T47D (cell line): ENCODE measurements at regions not wholly inside any gene's neighbourhood (a gene's known extent, or its start where the extent isn't known, plus 50 kb on each side); places are given as distances from the start of the nearest gene placed in this dataset.
A peak's percentile ranks its signal among the peaks of the same experiment; 100 is the strongest.

Experiments
- DNase-seq, 2 experiments: peaks; one replicate each; pipeline versions ENCODE4 v3.0.0 to v3.0.0-alpha.2; 2011 to 2012; ENCODE audit warnings: low read depth in 1 of 2, low spot score in 1 of 2
- JUND ChIP-seq: IDR thresholded peaks from 2 replicates; pipeline ENCODE4 v1.6.1; 2012; ENCODE audit warnings: low read depth
- in situ Hi-C: cut with HindIII; loops from 2 replicates; pipeline ENCODE4 v1.10.0; 2016; ENCODE audit warnings: low sequenced_read_pairs, low pct_unique_long_range_greater_than_20kb

DNA sequence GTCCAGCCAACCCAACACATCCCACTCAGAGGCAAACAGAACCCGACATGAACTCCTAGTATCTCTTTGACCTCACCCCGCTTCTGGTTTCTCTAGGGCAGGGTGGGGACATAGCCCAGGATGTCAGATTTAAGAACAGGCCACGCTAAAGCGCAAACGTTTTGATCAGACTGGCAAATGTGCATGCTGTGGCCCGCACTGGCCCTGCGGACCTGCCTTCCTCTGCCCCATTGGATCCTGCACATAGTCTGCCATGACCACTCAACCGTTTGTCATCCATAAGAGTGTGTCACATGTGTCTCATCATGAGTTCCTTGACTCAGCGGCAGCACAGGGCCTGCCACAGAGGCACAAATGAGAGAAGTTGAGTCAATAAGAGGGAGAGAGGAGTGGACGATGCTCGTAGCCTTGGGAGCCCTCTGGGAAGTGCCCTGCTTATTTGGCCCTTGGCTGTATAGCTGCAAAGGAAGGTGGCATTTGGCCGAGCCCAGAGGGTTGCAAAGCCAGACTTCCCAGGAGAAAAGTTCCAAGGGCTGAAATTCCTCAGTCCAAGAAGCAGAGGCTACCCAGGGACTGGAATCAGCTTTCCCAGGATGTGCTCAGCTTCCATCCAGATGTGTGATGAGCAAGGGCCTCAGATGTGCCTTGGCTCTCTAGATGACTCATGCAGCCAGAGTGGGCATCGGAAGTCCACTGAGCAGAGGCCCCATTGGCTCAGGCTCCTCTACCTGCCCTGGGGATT is 55.5 kb upstream of the SLCO2A1 start:
- no peak for DNase-seq
- no peak for TF ChIP-seq JUND
- in situ Hi-C loops, result no loop called here

DNA sequence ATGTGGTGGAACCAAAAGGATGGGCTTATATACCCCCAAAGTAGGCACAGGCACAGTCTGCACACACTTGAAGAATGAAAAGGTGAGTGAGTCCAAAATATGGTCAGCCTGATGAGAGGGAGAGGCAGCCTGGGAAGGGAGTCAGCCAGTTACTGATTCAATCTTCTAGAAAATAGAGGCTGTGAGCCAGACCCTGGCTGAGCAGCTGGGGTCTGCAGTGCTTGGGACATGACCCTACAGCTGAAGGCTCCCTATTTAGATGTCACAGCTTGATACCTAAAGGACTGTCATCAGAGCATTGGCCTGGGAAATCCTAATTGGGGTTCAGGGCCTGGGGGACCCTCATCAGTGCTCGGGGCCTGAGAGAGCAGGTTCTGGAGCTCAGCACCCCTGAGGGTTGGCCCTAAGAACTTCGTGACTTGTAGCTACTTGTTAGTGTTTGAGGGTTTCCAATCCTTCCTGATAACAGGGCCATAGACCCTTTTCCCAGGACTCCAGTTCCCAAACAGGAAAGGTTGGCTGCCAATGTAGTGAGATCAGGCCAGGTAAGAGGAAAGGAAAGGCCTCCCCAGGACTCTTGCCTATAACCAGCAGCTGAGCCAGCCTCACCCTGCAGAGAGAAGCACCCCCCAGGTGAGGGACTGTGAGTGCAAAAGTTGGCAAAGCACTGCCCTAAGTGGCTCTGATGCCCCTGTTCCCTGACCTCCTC is 54.7 kb upstream of the SLCO2A1 start:
- in situ Hi-C loops, result no loop called here
- peak in 1 of 2 experiments; percentile 18 for DNase-seq
- no peak for TF ChIP-seq JUND

DNA sequence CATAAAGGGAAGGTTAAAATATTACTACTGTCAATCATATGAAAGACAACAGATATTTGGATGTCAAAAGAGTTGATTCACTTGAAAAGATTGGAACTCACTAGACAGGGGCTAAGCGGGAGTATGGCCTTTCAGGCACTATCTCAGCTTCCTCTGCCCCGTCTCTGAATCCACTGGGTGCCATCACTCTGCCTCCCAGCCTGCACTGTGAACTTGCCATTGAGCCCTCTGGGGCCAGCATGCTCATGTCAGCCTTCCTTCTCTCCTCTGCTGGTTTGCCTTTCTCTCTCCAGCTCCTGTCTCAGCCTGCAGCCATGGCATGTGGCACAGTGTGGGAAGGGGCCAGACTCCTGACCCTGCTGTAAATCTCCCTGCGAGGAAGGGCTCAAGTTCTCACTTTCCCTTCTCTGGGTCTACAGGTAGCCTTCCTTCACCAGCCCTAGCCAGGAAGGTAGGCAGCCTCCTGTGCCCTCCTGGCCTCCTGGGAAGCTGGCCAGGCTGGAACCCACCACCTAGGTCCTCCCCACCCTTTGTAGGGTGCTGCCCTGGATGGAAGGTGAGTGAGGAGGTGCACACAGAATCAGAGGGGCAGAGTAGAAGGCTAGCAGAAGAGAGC is 54.0 kb upstream of the SLCO2A1 start:
- in situ Hi-C loops, result no loop called here
- no peak for TF ChIP-seq JUND
- no peak for DNase-seq

DNA sequence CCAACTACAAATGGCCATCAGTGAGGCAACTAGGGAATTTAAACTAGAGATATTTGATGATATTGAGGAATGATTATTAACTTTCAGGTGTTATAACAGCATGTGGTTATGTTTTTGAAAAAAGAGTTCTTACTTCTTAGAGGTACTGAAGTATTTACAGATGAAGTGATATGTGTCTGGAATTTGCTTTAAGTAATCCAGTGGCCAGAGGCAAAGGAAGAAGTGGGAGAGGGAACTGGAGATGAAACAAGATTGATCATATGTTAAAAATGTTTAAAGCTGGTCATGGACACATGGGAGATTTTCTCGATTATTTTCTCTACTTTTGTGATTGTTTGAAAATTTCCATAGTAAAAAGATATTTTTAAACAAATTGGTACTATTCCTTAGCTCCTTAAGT is 53.3 kb upstream of the SLCO2A1 start:
- DNase-seq, result peak in 1 of 2 experiments; percentile 65
- in situ Hi-C loops, result no loop called here
- TF ChIP-seq JUND, result peak; percentile 74

DNA sequence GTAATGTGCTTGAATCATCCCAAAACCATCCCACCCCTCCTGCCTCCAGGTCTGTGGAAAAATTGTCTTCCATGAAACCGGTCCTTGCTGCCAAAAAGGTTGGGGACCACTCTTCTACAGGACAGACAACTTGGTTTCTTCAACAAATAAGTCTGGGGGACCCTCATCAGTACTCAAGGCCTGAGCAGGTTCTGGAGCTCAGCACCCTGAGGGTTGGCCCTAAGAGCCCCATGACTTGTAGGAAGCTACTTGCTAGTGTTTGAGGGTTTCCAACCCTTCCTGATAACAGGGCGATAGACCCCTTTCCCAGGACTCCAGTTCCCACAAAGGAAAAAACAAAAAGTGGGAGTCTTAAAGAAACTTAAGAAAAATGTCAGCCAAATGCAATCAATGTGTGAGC is 52.9 kb upstream of the SLCO2A1 start:
- no peak for TF ChIP-seq JUND
- DNase-seq, result no peak
- in situ Hi-C loops, result no loop called here

DNA sequence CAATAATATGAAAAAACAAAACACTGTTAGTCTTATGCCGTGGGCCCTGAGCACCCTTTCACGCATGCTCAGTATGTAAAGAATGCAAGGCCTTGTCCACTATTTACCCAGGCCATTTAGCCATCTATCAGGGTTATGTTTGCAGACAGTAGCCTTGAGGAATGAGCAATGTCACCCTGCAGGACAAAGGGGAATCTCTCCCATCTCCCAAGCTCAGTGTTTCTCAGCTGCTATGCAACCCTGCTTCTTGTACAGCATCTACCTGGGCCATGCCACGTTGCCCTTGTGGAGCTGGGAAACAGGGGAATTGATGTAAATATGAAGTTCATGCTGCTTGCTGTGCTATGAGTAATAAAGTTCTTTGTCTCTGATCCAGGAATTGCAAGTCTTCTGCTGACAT is 51.5 kb upstream of the SLCO2A1 start:
- DNase-seq, result no peak
- in situ Hi-C loops, result no loop called here
- no peak for TF ChIP-seq JUND

DNA sequence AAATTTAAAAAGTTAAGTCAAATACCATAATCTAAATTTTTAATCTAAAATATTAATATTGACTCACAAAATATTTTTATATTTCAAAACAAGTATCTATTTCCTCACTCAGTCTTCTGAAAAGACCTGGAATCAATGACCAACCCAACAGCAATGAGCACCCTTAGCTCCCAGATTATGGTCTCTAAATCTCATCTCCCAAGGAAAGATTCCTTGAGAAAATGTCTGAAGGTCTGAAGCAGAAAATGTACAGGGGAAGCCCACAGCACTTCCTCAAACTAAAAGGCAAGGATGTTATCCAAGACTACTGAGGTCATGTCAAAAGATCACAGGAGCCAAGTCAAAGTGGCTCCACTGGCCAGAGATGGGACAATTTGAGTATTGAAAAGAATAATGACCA is 51.0 kb upstream of the SLCO2A1 start:
- in situ Hi-C loops, result no loop called here
- TF ChIP-seq JUND, result no peak
- DNase-seq, result no peak

DNA sequence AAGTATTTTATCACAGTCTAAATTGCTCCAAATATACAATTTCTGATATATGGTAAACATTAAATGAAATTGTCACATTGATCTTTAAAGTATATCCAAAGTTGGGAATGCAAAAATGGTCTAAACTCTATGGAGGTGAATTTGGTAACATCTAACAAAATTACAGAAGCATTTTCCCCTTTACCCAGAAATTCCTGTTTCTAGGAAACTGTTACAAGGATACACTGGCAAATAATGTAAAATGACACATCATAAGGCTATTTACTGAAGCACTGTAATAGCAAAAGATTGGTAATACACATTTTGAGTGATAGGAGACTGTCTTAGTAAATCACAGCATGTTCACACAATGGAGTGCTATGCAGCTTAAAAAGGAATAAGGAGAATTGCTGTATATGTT is 50.0 kb upstream of the SLCO2A1 start:
- DNase-seq, result no peak
- no peak for TF ChIP-seq JUND
- in situ Hi-C loops, result no loop called here
